Colonic mucosa (tissue), 4 donors: ENCODE measurements at regions not wholly inside any gene's neighbourhood (a gene's known extent, or its start where the extent isn't known, plus 50 kb on each side); places are given as distances from the start of the nearest gene placed in this dataset.

Experiments
- DNase-seq: peaks from one replicate; pipeline ENCODE4 v3.0.0-alpha.2; 2020
- H3K27ac ChIP-seq: fragments of 200-600 bp; one replicate; pipeline ENCODE4 v1.8.0; 2021
- H3K27me3 ChIP-seq: fragments of 200-600 bp; one replicate; pipeline ENCODE4 v1.8.0; 2021
- H3K36me3 ChIP-seq: fragments of 200-600 bp; one replicate; pipeline ENCODE4 v1.8.0; 2021
- H3K4me1 ChIP-seq: fragments of 200-600 bp; one replicate; pipeline ENCODE4 v1.8.0; 2021; ENCODE audit warnings: mild to moderate bottlenecking
- H3K4me3 ChIP-seq: fragments of 200-600 bp; one replicate; pipeline ENCODE4 v1.8.0; 2021
- H3K9ac ChIP-seq, 2 donors: one replicate each; pipeline ENCODE4 v1.7.0; 2013; ENCODE audit warnings: control low read depth in 2 of 2, low read depth in 2 of 2, low read length in 2 of 2
- H3K9me3 ChIP-seq: fragments of 200-600 bp; one replicate; pipeline ENCODE4 v1.8.0; 2021
- CTCF ChIP-seq: fragments of 200-600 bp; IDR thresholded peaks from one replicate; pipeline ENCODE4 v1.8.0; 2022; ENCODE audit warnings: antibody characterized with exemption, mild to moderate bottlenecking
- intact Hi-C: fragments of 100-400 bp; cut with DNase I; formaldehyde crosslinking; loops from one replicate; pipeline ENCODE4 v1.14.1; 2022
- donor health status: healthy.
- donor health status: DM: no; HTN: no; CAD: no.
- donor health status: DM: no; HTN: no; CAD: no.

- Histone ChIP-seq H3K27me3 (no peaks in the 10 kb centered on the region), H3K9me3 (no peaks in the 10 kb centered on the region), H3K4me3 (no peak overlapping the region), H3K36me3 (no peaks in the 10 kb centered on the region), H3K4me1 (no peaks in the 10 kb centered on the region), H3K9ac (no peak overlapping the region), H3K27ac (no peak overlapping the region)
- intact Hi-C loops = no loop called here
- TF ChIP-seq CTCF = no peak
- no peak for DNase-seq
Observed at GRCh38 chr2:136301006-136301405, 183.1 kb upstream of the CXCR4 start.

- Histone ChIP-seq H3K9me3 (no peaks in the 10 kb centered on the region), H3K27me3 (no peaks in the 10 kb centered on the region), H3K4me1 (no peaks in the 10 kb centered on the region), H3K27ac (no peak overlapping the region), H3K4me3 (no peak overlapping the region), H3K9ac (no peak overlapping the region), H3K36me3 (no peaks in the 10 kb centered on the region)
- intact Hi-C loops = no loop called here
- no peak for TF ChIP-seq CTCF
- no peak for DNase-seq
Observed at GRCh38 chr2:136298631-136299030, 180.7 kb upstream of the CXCR4 start.

- Histone ChIP-seq H3K4me3 (no peak overlapping the region), H3K9me3 (no peaks in the 10 kb centered on the region), H3K9ac (no peak overlapping the region), H3K4me1 (no peaks in the 10 kb centered on the region), H3K27ac (no peak overlapping the region), H3K27me3 (no peaks in the 10 kb centered on the region), H3K36me3 (no peaks in the 10 kb centered on the region)
- no peak for DNase-seq
- no peak for TF ChIP-seq CTCF
- intact Hi-C loops = no loop called here
Observed at GRCh38 chr2:136297994-136298393, 180.0 kb upstream of the CXCR4 start.

GRCh38 chr2:136297312-136297711, 179.4 kb upstream of the CXCR4 start:
- no peak for TF ChIP-seq CTCF
- no peak overlapping the region for H3K4me3 ChIP-seq
- no peak overlapping the region for H3K27ac ChIP-seq
- H3K9ac ChIP-seq = no peak overlapping the region
- H3K36me3 ChIP-seq = no peaks in the 10 kb centered on the region
- H3K4me1 ChIP-seq = no peaks in the 10 kb centered on the region
- intact Hi-C loops = no loop called here
- no peak for DNase-seq
- H3K9me3 ChIP-seq = no peaks in the 10 kb centered on the region
- no peaks in the 10 kb centered on the region for H3K27me3 ChIP-seq

GRCh38 chr2:136295168-136295567, 177.2 kb upstream of the CXCR4 start:
- H3K27ac ChIP-seq = no peak overlapping the region
- no peaks in the 10 kb centered on the region for H3K27me3 ChIP-seq
- H3K9ac ChIP-seq = no peak overlapping the region
- no peak overlapping the region for H3K4me3 ChIP-seq
- no peaks in the 10 kb centered on the region for H3K36me3 ChIP-seq
- intact Hi-C loops = no loop called here
- H3K4me1 ChIP-seq = no peaks in the 10 kb centered on the region
- no peak for DNase-seq
- no peaks in the 10 kb centered on the region for H3K9me3 ChIP-seq
- no peak for TF ChIP-seq CTCF

- Histone ChIP-seq H3K36me3 (no peaks in the 10 kb centered on the region), H3K4me1 (no peaks in the 10 kb centered on the region), H3K27ac (no peak overlapping the region), H3K9ac (no peak overlapping the region), H3K27me3 (no peaks in the 10 kb centered on the region), H3K9me3 (no peaks in the 10 kb centered on the region), H3K4me3 (no peak overlapping the region)
- no peak for TF ChIP-seq CTCF
- intact Hi-C loops = no loop called here
- DNase-seq = no peak
Observed at GRCh38 chr2:136291871-136292270, 173.9 kb upstream of the CXCR4 start.
